ENCODE measurements at regions not wholly inside any gene's neighbourhood (a gene's known extent, or its start where the extent isn't known, plus 50 kb on each side); places are given as distances from the start of the nearest gene placed in this dataset.

GRCh38 chr2:52074130-52074719 lies 1042.3 kb upstream of the NRXN1 start:
- H3K4me3 Mint-ChIP-seq (ENCODE audit: unreplicated experiment) = no peak overlapping the region
- no peak overlapping the region for H3K27ac Mint-ChIP-seq (ENCODE audit: unreplicated experiment)
- no peaks in the 10 kb centered on the region for H3K36me3 Mint-ChIP-seq (ENCODE audit: unreplicated experiment)
- no peak for DNase-seq (ENCODE audit: extremely low spot score, unreplicated experiment)
- no peaks in the 10 kb centered on the region for H3K4me1 Mint-ChIP-seq (ENCODE audit: unreplicated experiment)
- no peak for TF ChIP-seq CTCF (IDR thresholded peaks at IDR 0.05)
- H3K27me3 Mint-ChIP-seq (ENCODE audit: unreplicated experiment) = no peaks in the 10 kb centered on the region
- no peaks in the 10 kb centered on the region for H3K9me3 Mint-ChIP-seq (ENCODE audit: unreplicated experiment)

- H3K27me3 Mint-ChIP-seq (ENCODE audit: unreplicated experiment) = no peaks in the 10 kb centered on the region
- no peaks in the 10 kb centered on the region for H3K9me3 Mint-ChIP-seq (ENCODE audit: unreplicated experiment)
- no peak overlapping the region for H3K27ac Mint-ChIP-seq (ENCODE audit: unreplicated experiment)
- no peak for DNase-seq (ENCODE audit: extremely low spot score, unreplicated experiment)
- H3K4me1 Mint-ChIP-seq (ENCODE audit: unreplicated experiment) = no peaks in the 10 kb centered on the region
- H3K36me3 Mint-ChIP-seq (ENCODE audit: unreplicated experiment) = no peaks in the 10 kb centered on the region
- no peak for TF ChIP-seq CTCF (IDR thresholded peaks at IDR 0.05)
- no peak overlapping the region for H3K4me3 Mint-ChIP-seq (ENCODE audit: unreplicated experiment)
These were observed 1041.0 kb upstream of the NRXN1 start for GRCh38 chr2:52072949-52073348.

GRCh38 chr2:52070665-52071064 lies 1038.7 kb upstream of the NRXN1 start:
- Mint-ChIP-seq H3K4me3 (ENCODE audit: unreplicated experiment) (no peak overlapping the region), H3K27me3 (ENCODE audit: unreplicated experiment) (no peaks in the 10 kb centered on the region), H3K27ac (ENCODE audit: unreplicated experiment) (no peak overlapping the region), H3K36me3 (ENCODE audit: unreplicated experiment) (no peaks in the 10 kb centered on the region), H3K9me3 (ENCODE audit: unreplicated experiment) (no peaks in the 10 kb centered on the region), H3K4me1 (ENCODE audit: unreplicated experiment) (no peaks in the 10 kb centered on the region)
- TF ChIP-seq CTCF (IDR thresholded peaks at IDR 0.05) = no peak
- DNase-seq (ENCODE audit: extremely low spot score, unreplicated experiment) = no peak

GRCh38 chr2:52064234-52064633 lies 1032.3 kb upstream of the NRXN1 start:
- no peak for DNase-seq (ENCODE audit: extremely low spot score, unreplicated experiment)
- no peaks in the 10 kb centered on the region for H3K9me3 Mint-ChIP-seq (ENCODE audit: unreplicated experiment)
- H3K36me3 Mint-ChIP-seq (ENCODE audit: unreplicated experiment) = no peaks in the 10 kb centered on the region
- peaks cover 4% of the 10 kb centered on the region for H3K27me3 Mint-ChIP-seq (ENCODE audit: unreplicated experiment)
- H3K4me1 Mint-ChIP-seq (ENCODE audit: unreplicated experiment) = no peaks in the 10 kb centered on the region
- H3K4me3 Mint-ChIP-seq (ENCODE audit: unreplicated experiment) = no peak overlapping the region
- H3K27ac Mint-ChIP-seq (ENCODE audit: unreplicated experiment) = no peak overlapping the region
- no peak for TF ChIP-seq CTCF (IDR thresholded peaks at IDR 0.05)

GRCh38 chr2:52054824-52055223 lies 1022.9 kb upstream of the NRXN1 start:
- TF ChIP-seq CTCF (IDR thresholded peaks at IDR 0.05) = no peak
- H3K27me3 Mint-ChIP-seq (ENCODE audit: unreplicated experiment) = no peaks in the 10 kb centered on the region
- DNase-seq (ENCODE audit: extremely low spot score, unreplicated experiment) = no peak
- no peak overlapping the region for H3K27ac Mint-ChIP-seq (ENCODE audit: unreplicated experiment)
- no peaks in the 10 kb centered on the region for H3K4me1 Mint-ChIP-seq (ENCODE audit: unreplicated experiment)
- H3K4me3 Mint-ChIP-seq (ENCODE audit: unreplicated experiment) = no peak overlapping the region
- H3K36me3 Mint-ChIP-seq (ENCODE audit: unreplicated experiment) = no peaks in the 10 kb centered on the region
- peaks cover 17% of the 10 kb centered on the region for H3K9me3 Mint-ChIP-seq (ENCODE audit: unreplicated experiment)
